H1 (cell line): ENCODE measurements at regions not wholly inside any gene's neighbourhood (a gene's known extent, or its start where the extent isn't known, plus 50 kb on each side); places are given as distances from the start of the nearest gene placed in this dataset.

Source experiments
- CTCF ChIA-PET: fragments of 300-600 bp; sonication (Branson Sonifier 250); formaldehyde crosslinking; loops from one replicate; lab custom pipeline; 2021; ENCODE audit not compliant: partially characterized antibody; lab: Charles Lee
- POLR2A ChIA-PET: fragments of 300-600 bp; sonication (Branson Sonifier 250); formaldehyde crosslinking; loops from one replicate; lab custom pipeline; 2021; ENCODE audit warnings: inconsistent platforms; ENCODE audit not compliant: partially characterized antibody; lab: Charles Lee
- DNase-seq, 2 experiments: peaks; one replicate each; pipeline versions ENCODE4 v3.0.0 to v3.0.0-alpha.2; 2010 to 2022; ENCODE audit warnings: low spot score in 2 of 2, low read depth in 1 of 2, mixed read lengths in 1 of 2
- FAIRE-seq: peaks from 2 replicates; lab custom pipeline; 2011; peaks lifted over from hg19 to GRCh38; lab: Jason Lieb, UNC
- H2AFZ ChIP-seq: 2 replicates; pipeline ENCODE4 v1.8.1; 2012; ENCODE audit warnings: low read length, inconsistent platforms
- H2AK5ac ChIP-seq: 2 replicates; pipeline ENCODE4 v1.6.1; 2013; ENCODE audit warnings: low read depth, low read length
- H2BK120ac ChIP-seq: replicated peaks from 2 replicates; pipeline ENCODE3; 2013; ENCODE audit warnings: low read depth, low read length, inconsistent platforms
- H2BK12ac ChIP-seq: 2 replicates; pipeline ENCODE4 v1.6.1; 2013; ENCODE audit warnings: low read depth, low read length
- H2BK15ac ChIP-seq: 2 replicates; pipeline ENCODE4 v1.6.1; 2013; ENCODE audit warnings: low read length
- H2BK20ac ChIP-seq: 2 replicates; pipeline ENCODE4 v1.6.1; 2013; ENCODE audit warnings: low read length
- H2BK5ac ChIP-seq: 2 replicates; pipeline ENCODE4 v1.6.1; 2013; ENCODE audit warnings: low read depth, low read length
- H3K14ac ChIP-seq: 2 replicates; pipeline ENCODE4 v1.6.1; 2013; ENCODE audit warnings: inconsistent platforms; ENCODE audit not compliant: insufficient read length
- H3K18ac ChIP-seq: 2 replicates; pipeline ENCODE4 v1.6.1; 2013; ENCODE audit warnings: low read length; ENCODE audit errors: extremely low read depth
- H3K23ac ChIP-seq: 2 replicates; pipeline ENCODE4 v1.6.1; 2013; ENCODE audit warnings: inconsistent platforms; ENCODE audit not compliant: insufficient read length
- H3K23me2 ChIP-seq: 2 replicates; pipeline ENCODE4 v1.6.1; 2013; ENCODE audit warnings: low read depth, low read length
- H3K27ac ChIP-seq: 2 replicates; pipeline ENCODE4 v1.6.1; 2011; ENCODE audit warnings: low read depth, low read length, inconsistent platforms
- H3K27me3 ChIP-seq, 4 experiments: replicated peaks in 1 of 4; 1 replicate in 1 of 4; 2 replicates in 3 of 4; pipeline versions ENCODE4 v1.6.1 to v1.8.1; 2011 to 2013; ENCODE audit warnings: low read length in 3 of 4, mild to moderate bottlenecking in 3 of 4, inconsistent platforms in 2 of 4, mixed read lengths in 2 of 4, moderate library complexity in 1 of 4; ENCODE audit not compliant: control insufficient read depth in 3 of 4, insufficient read depth in 3 of 4; ENCODE audit errors: extremely low read depth in 1 of 4
- H3K36me3 ChIP-seq, 4 experiments: 2 replicates each; pipeline versions ENCODE4 v1.6.1 to v1.8.1; 2011 to 2013; ENCODE audit warnings: mild to moderate bottlenecking in 4 of 4, low read length in 3 of 4, moderate library complexity in 2 of 4, control low read depth in 1 of 4, inconsistent platforms in 1 of 4; ENCODE audit not compliant: insufficient read depth in 4 of 4, control insufficient read depth in 2 of 4
- H3K4ac ChIP-seq: replicated peaks from 2 replicates; pipeline ENCODE3; 2013; ENCODE audit warnings: low read length, low read depth, mixed read lengths, inconsistent platforms; ENCODE audit not compliant: insufficient read length
- H3K4me1 ChIP-seq, 4 experiments: replicated peaks in 1 of 4; 1 replicate in 1 of 4; 2 replicates in 3 of 4; pipeline versions ENCODE4 v1.6.1 to v1.8.1; 2011 to 2013; ENCODE audit warnings: low read length in 3 of 4, inconsistent platforms in 2 of 4, mixed read lengths in 1 of 4; ENCODE audit not compliant: insufficient read depth in 4 of 4, control insufficient read depth in 3 of 4
- H3K4me2 ChIP-seq, 2 experiments: 2 replicates each; pipeline versions ENCODE4 v1.6.1 to v1.8.1; 2011 to 2013; ENCODE audit warnings: low read depth in 2 of 2, low read length in 2 of 2, control low read depth in 1 of 2, inconsistent platforms in 1 of 2, mild to moderate bottlenecking in 1 of 2; ENCODE audit not compliant: insufficient read depth in 1 of 2
- H3K4me3 ChIP-seq, 4 experiments: fragments of 200-600, 300-600 bp in 1 of 4; sonication (generic), shearing (Covaris generic), sonication (Bioruptor Twin) in 1 of 4; 2 replicates each; pipeline versions ENCODE4 v1.5.1 to v1.8.1; 2011 to 2016; ENCODE audit warnings: low read length in 4 of 4, low read depth in 3 of 4, control low read depth in 2 of 4, inconsistent platforms in 2 of 4, mild to moderate bottlenecking in 2 of 4, mixed read lengths in 1 of 4, moderate library complexity in 1 of 4; ENCODE audit not compliant: insufficient read depth in 2 of 4; ENCODE audit errors: extremely low read depth in 1 of 4
- H3K56ac ChIP-seq: replicated peaks from 2 replicates; pipeline ENCODE3; 2013; ENCODE audit warnings: low read depth, mild to moderate bottlenecking, mixed read lengths, low read length, inconsistent platforms; ENCODE audit not compliant: insufficient read length
- H3K79me1 ChIP-seq: 2 replicates; pipeline ENCODE4 v1.6.1; 2013; ENCODE audit warnings: low read depth, low read length, control low read depth
- H3K79me2 ChIP-seq, 2 experiments: 2 replicates each; pipeline versions ENCODE4 v1.6.1 to v1.8.1; 2012 to 2013; ENCODE audit warnings: low read length in 2 of 2, mild to moderate bottlenecking in 2 of 2, inconsistent platforms in 1 of 2; ENCODE audit not compliant: insufficient read depth in 2 of 2, control insufficient read depth in 1 of 2
- H3K9ac ChIP-seq, 4 experiments: replicated peaks in 1 of 4; 1 replicate in 1 of 4; 2 replicates in 3 of 4; pipeline versions ENCODE4 v1.6.1 to v1.8.1; 2011 to 2013; ENCODE audit warnings: low read depth in 3 of 4, low read length in 3 of 4, control low read depth in 2 of 4, mild to moderate bottlenecking in 2 of 4, moderate library complexity in 2 of 4, inconsistent platforms in 1 of 4; ENCODE audit errors: extremely low read depth in 1 of 4
- H3K9me3 ChIP-seq, 2 experiments: 2 replicates each; pipeline versions ENCODE4 v1.6.1 to v1.8.1; 2012 to 2013; ENCODE audit warnings: mild to moderate bottlenecking in 2 of 2, moderate library complexity in 2 of 2, control low read depth in 1 of 2, inconsistent platforms in 1 of 2, low read depth in 1 of 2, low read length in 1 of 2, mixed read lengths in 1 of 2; ENCODE audit not compliant: insufficient read depth in 2 of 2
- H4K20me1 ChIP-seq, 2 experiments: replicated peaks in 1 of 2; 2 replicates each; pipeline versions ENCODE3 to v1.8.1; 2011 to 2013; ENCODE audit warnings: inconsistent platforms in 2 of 2, low read length in 2 of 2, mild to moderate bottlenecking in 1 of 2; ENCODE audit not compliant: insufficient read depth in 2 of 2, control insufficient read depth in 1 of 2
- H4K5ac ChIP-seq: 2 replicates; pipeline ENCODE4 v1.6.1; 2013; ENCODE audit warnings: low read length, low read depth, mixed read lengths, inconsistent platforms; ENCODE audit not compliant: insufficient read length
- H4K8ac ChIP-seq: 2 replicates; pipeline ENCODE4 v1.8.0; 2013; ENCODE audit warnings: mild to moderate bottlenecking, moderate library complexity, low read length, inconsistent platforms; ENCODE audit not compliant: insufficient read depth; ENCODE audit errors: extremely low read depth
- H4K91ac ChIP-seq: replicated peaks from 2 replicates; pipeline ENCODE3; 2013; ENCODE audit warnings: low read length, mixed read lengths, inconsistent platforms; ENCODE audit not compliant: insufficient read length
- SP1 ChIP-seq: IDR thresholded peaks from 2 replicates; pipeline ENCODE4 v1.6.1; 2011; ENCODE audit warnings: low read depth, low read length
- WGBS, 2 experiments: shearing (Covaris generic) in 1 of 2; methylation state at CpG; one replicate each; pipeline versions ENCODE4 v1.1.6 to v1.1.7; 2013 to 2015; ENCODE audit warnings: low lambda C conversion rate in 2 of 2, mixed read lengths in 2 of 2, inconsistent platforms in 1 of 2, low coverage in 1 of 2, missing lambda C conversion rate in 1 of 2; ENCODE audit not compliant: insufficient replicate concordance in 2 of 2, insufficient coverage in 1 of 2, insufficient read length in 1 of 2; ENCODE audit errors: extremely low coverage in 1 of 2, missing lambda C conversion rate in 1 of 2; 5-methylcytosine and 5-hydroxymethylcytosine counted together

GRCh38 chr5:126139773-126140172 lies 283.4 kb upstream of the GRAMD2B start (continued):
- TF ChIP-seq SP1, result no peak

GRCh38 chr5:126143622-126144021 lies 279.6 kb upstream of the GRAMD2B start:
- DNase-seq (no peak), FAIRE-seq (no peak)
- no peak overlapping the region for H3K18ac ChIP-seq
- no peak overlapping the region for H3K14ac ChIP-seq
- H3K56ac ChIP-seq, result no peak overlapping the region
- H3K4me1 ChIP-seq, result peaks cover 0 to 8% (median 2%) of the 10 kb centered on the region in 4 experiments; a peak in 4 of 7 replicates
- no peak overlapping the region for H3K4me3 ChIP-seq
- no peaks in the 10 kb centered on the region for H3K79me2 ChIP-seq
- H2BK5ac ChIP-seq, result no peak overlapping the region
- H4K20me1 ChIP-seq, result no peaks in the 10 kb centered on the region
- no peak overlapping the region for H2BK12ac ChIP-seq
- H3K27ac ChIP-seq, result no peak overlapping the region
- no peaks in the 10 kb centered on the region for H3K79me1 ChIP-seq
- H4K8ac ChIP-seq, result no peak overlapping the region
- POLR2A ChIA-PET, result no interaction called here
- no peak overlapping the region for H2BK120ac ChIP-seq
- H4K91ac ChIP-seq, result no peak overlapping the region
- H3K23ac ChIP-seq, result no peak overlapping the region
- no peaks in the 10 kb centered on the region for H3K23me2 ChIP-seq
- no peak overlapping the region for H3K4ac ChIP-seq
- H3K27me3 ChIP-seq, result no peaks in the 10 kb centered on the region
- no peak overlapping the region for H3K9ac ChIP-seq
- 87% methylated on average over 2 of the region's 2 CpGs; no CpG with 5 or more reads in 1 of the 2 experiments for WGBS, 2 experiments
- H2BK20ac ChIP-seq, result no peak overlapping the region
- CTCF ChIA-PET, result no interaction called here
- no peaks in the 10 kb centered on the region for H3K36me3 ChIP-seq
- H2AFZ ChIP-seq, result no peak overlapping the region
- no peak overlapping the region for H4K5ac ChIP-seq
- no peak overlapping the region for H2AK5ac ChIP-seq
- H3K4me2 ChIP-seq, result no peak overlapping the region
- H2BK15ac ChIP-seq, result no peak overlapping the region
- no peaks in the 10 kb centered on the region for H3K9me3 ChIP-seq
